ENCODE measurements at regions not wholly inside any gene's neighbourhood (a gene's known extent, or its start where the extent isn't known, plus 50 kb on each side); places are given as distances from the start of the nearest gene placed in this dataset.

DNA sequence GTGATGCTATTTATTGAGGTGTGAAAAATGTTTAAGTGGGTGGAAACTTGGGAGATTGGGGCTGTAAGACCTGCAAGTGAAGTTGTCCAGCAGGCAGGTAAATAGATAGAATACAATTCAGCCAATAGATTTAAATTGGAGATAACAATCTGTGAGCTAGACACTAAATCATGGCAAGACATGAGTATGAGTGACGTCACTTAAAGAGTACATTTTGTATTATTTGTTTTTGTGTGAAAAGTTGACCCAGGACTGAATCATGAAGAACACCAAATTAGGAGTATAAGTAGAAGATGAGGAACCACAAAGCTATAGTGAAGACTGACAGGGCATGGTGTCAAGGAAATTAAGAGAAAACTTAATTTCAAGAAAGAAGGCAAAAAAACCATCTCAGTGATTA lies 249.1 kb upstream of the SEMA3C start:
- Histone ChIP-seq H3K4me1 (ENCODE audit: insufficient read depth) (peaks cover 13% of the 10 kb centered on the region; the same call in 1 of the 2 replicates), H3K36me3 (ENCODE audit: low read depth) (no peaks in the 10 kb centered on the region), H3K27ac (no peak overlapping the region), H3K27me3 (replicated peaks; ENCODE audit: insufficient read depth) (no peaks in the 10 kb centered on the region), H3K79me2 (ENCODE audit: insufficient read depth) (no peaks in the 10 kb centered on the region), H3F3A (ENCODE audit: insufficient read depth) (no peaks in the 10 kb centered on the region), H3K4me2 (ENCODE audit: unreplicated experiment) (no peak overlapping the region), H3K9me3 (ENCODE audit: low read depth) (no peaks in the 10 kb centered on the region), H3K9me2 (ENCODE audit: insufficient read depth) (peaks cover 4% of the 10 kb centered on the region; the same call in 1 of the 2 replicates), H3K4me3 (no peak overlapping the region), H3K9ac (no peak overlapping the region), H2AFZ (no peak overlapping the region), H4K20me1 (ENCODE audit: insufficient read depth) (no peaks in the 10 kb centered on the region)
- TF ChIP-seq EZH2 (IDR thresholded peaks at IDR 0.05; ENCODE audit: insufficient read depth, poor library complexity, severe bottlenecking) (no peak), EZH2phosphoT487 (IDR thresholded peaks at IDR 0.05; ENCODE audit: insufficient read depth, low read depth) (no peak)
- WGBS, 2 experiments (ENCODE audit: low coverage in 1 of 2, low lambda C conversion rate in 2 of 2, missing lambda C conversion rate in 2 of 2): 88 to 94% methylated on average over 1 of the region's 1 CpG
- in situ Hi-C loops (cut with MboI): no loop called here
- DNase-seq: no peak

DNA sequence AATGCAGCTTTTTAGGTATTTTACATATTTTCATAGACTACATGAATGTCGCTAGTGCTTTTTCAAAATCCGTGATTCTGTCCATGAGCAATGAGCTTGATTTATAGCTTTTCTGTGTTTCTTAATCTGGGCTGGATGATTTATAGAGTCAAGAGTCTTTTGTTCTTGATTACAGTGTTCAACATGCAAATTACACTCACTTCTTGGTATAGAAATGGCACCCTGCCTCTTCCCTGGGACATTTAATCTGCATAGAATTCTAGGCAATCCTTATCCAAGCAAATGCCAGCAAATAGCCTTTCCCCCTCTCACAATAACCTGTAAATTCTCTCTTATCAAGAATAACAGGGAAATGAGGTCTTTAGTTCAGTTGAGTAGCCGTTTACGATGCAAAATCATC lies 246.2 kb upstream of the SEMA3C start:
- Histone ChIP-seq H3K4me2 (ENCODE audit: unreplicated experiment) (no peak overlapping the region), H3F3A (ENCODE audit: insufficient read depth) (no peaks in the 10 kb centered on the region), H3K9ac (no peak overlapping the region), H3K4me3 (no peak overlapping the region), H4K20me1 (ENCODE audit: insufficient read depth) (no peaks in the 10 kb centered on the region), H2AFZ (no peak overlapping the region), H3K9me2 (ENCODE audit: insufficient read depth) (peaks cover 4% of the 10 kb centered on the region; the same call in 1 of the 2 replicates), H3K79me2 (ENCODE audit: insufficient read depth) (no peaks in the 10 kb centered on the region), H3K27me3 (replicated peaks; ENCODE audit: insufficient read depth) (no peaks in the 10 kb centered on the region), H3K27ac (no peak overlapping the region), H3K9me3 (ENCODE audit: low read depth) (no peaks in the 10 kb centered on the region), H3K36me3 (ENCODE audit: low read depth) (no peaks in the 10 kb centered on the region), H3K4me1 (ENCODE audit: insufficient read depth) (peaks cover 20% of the 10 kb centered on the region; the same call in 1 of the 2 replicates)
- in situ Hi-C loops (cut with MboI): no loop called here
- no peak for DNase-seq
- WGBS, 2 experiments (ENCODE audit: low coverage in 1 of 2, low lambda C conversion rate in 2 of 2, missing lambda C conversion rate in 2 of 2): 96 to 97% methylated on average over 4 of the region's 4 CpGs
- no peak for TF ChIP-seq EZH2 (IDR thresholded peaks at IDR 0.05; ENCODE audit: insufficient read depth, poor library complexity, severe bottlenecking)
- TF ChIP-seq EZH2phosphoT487 (IDR thresholded peaks at IDR 0.05; ENCODE audit: insufficient read depth, low read depth): no peak

DNA sequence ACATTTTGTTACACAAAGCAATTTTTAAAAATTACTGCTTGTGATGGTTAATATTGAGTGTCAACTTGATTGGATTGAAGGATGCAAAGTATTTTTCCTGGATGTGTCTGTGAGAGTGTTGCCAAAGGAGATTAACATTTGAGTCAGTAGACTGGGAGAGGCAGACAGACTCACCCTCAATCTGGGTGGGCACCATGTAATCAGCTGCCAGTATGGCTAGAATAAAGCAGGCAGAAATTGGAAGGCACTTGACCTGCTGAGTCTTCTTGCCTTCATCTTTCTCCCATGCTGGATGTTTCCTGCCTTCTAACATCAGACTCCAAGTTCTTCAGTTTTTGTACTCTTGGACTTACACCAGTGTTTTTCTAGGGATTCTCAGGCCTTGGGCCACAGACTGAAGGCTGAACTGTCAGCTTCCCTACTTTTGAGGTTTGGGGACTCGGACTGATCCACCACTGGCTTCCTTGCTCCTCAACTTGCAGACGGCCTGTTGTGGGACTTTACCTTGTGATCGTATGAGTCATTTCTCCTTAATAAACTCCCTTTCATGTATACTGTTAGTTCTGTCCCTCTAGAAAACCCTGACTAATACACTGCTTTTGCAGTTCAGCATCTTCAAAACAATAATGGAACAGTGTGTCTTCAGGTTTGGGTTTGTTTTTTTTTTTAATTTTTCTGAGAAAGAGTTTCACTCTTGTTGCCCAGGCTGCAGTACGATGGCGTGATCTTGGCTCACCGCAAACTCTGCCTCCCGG lies 244.1 kb upstream of the SEMA3C start:
- DNase-seq: peak; percentile 38
- no peak overlapping the region for H2AFZ ChIP-seq
- 0 out of 2 replicates have a peak, but pooled peaks cover 4% of the 10 kb centered on the region for H3K9me2 ChIP-seq (ENCODE audit: insufficient read depth)
- no peaks in the 10 kb centered on the region for H3K9me3 ChIP-seq (ENCODE audit: low read depth)
- 78 to 86% methylated on average over 7 of the region's 7 CpGs for WGBS, 2 experiments (ENCODE audit: low coverage in 1 of 2, low lambda C conversion rate in 2 of 2, missing lambda C conversion rate in 2 of 2)
- no peaks in the 10 kb centered on the region for H3K79me2 ChIP-seq (ENCODE audit: insufficient read depth)
- no peaks in the 10 kb centered on the region for H4K20me1 ChIP-seq (ENCODE audit: insufficient read depth)
- H3K36me3 ChIP-seq (ENCODE audit: low read depth): no peaks in the 10 kb centered on the region
- H3K4me1 ChIP-seq (ENCODE audit: insufficient read depth): peaks cover 14% of the 10 kb centered on the region; the same call in 1 of the 2 replicates
- no peak overlapping the region for H3K4me2 ChIP-seq (ENCODE audit: unreplicated experiment)
- no peaks in the 10 kb centered on the region for H3K27me3 ChIP-seq (replicated peaks; ENCODE audit: insufficient read depth)
- H3F3A ChIP-seq (ENCODE audit: insufficient read depth): no peaks in the 10 kb centered on the region
- no peak overlapping the region for H3K27ac ChIP-seq
- no peak overlapping the region for H3K9ac ChIP-seq
- no peak for TF ChIP-seq EZH2phosphoT487 (IDR thresholded peaks at IDR 0.05; ENCODE audit: insufficient read depth, low read depth)
- no peak for TF ChIP-seq EZH2 (IDR thresholded peaks at IDR 0.05; ENCODE audit: insufficient read depth, poor library complexity, severe bottlenecking)
- H3K4me3 ChIP-seq: no peak overlapping the region
- in situ Hi-C loops (cut with MboI): no loop called here

DNA sequence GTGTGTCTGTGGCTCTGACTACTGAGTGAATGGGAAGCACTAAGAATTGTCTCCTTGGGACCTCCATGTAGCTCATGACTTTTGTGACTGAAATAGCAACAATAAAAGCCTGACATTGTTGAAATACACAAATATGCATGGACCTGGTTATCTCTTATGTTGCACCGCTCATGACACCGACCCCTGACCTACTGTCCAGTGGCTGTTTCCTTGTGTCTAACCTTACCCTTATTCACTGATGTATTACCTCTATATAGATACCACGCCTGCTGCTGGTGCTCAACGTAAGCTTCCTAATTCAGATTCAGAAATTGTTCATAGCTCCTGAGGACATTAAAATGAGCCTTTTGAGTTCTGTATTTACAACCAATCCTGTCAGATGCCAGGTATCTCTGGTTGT lies 243.4 kb upstream of the SEMA3C start:
- H4K20me1 ChIP-seq (ENCODE audit: insufficient read depth): no peaks in the 10 kb centered on the region
- H3K79me2 ChIP-seq (ENCODE audit: insufficient read depth): no peaks in the 10 kb centered on the region
- no peak overlapping the region for H2AFZ ChIP-seq
- no peaks in the 10 kb centered on the region for H3F3A ChIP-seq (ENCODE audit: insufficient read depth)
- no peak overlapping the region for H3K27ac ChIP-seq
- TF ChIP-seq EZH2phosphoT487 (IDR thresholded peaks at IDR 0.05; ENCODE audit: insufficient read depth, low read depth): no peak
- TF ChIP-seq EZH2 (IDR thresholded peaks at IDR 0.05; ENCODE audit: insufficient read depth, poor library complexity, severe bottlenecking): no peak
- in situ Hi-C loops (cut with MboI): no loop called here
- H3K27me3 ChIP-seq (replicated peaks; ENCODE audit: insufficient read depth): no peaks in the 10 kb centered on the region
- H3K4me1 ChIP-seq (ENCODE audit: insufficient read depth): peaks cover 14% of the 10 kb centered on the region; the same call in 1 of the 2 replicates
- H3K4me2 ChIP-seq (ENCODE audit: unreplicated experiment): no peak overlapping the region
- 99 to 100% methylated on average over 4 of the region's 4 CpGs for WGBS, 2 experiments (ENCODE audit: low coverage in 1 of 2, low lambda C conversion rate in 2 of 2, missing lambda C conversion rate in 2 of 2)
- no peaks in the 10 kb centered on the region for H3K9me3 ChIP-seq (ENCODE audit: low read depth)
- 0 out of 2 replicates have a peak, but pooled peaks cover 4% of the 10 kb centered on the region for H3K9me2 ChIP-seq (ENCODE audit: insufficient read depth)
- DNase-seq: no peak
- no peaks in the 10 kb centered on the region for H3K36me3 ChIP-seq (ENCODE audit: low read depth)
- no peak overlapping the region for H3K4me3 ChIP-seq
- H3K9ac ChIP-seq: no peak overlapping the region
